Left ventricle myocardium inferior (tissue), 1 donor: ENCODE measurements at regions not wholly inside any gene's neighbourhood (a gene's known extent, or its start where the extent isn't known, plus 50 kb on each side); places are given as distances from the start of the nearest gene placed in this dataset.
A peak's percentile ranks its signal among the peaks of the same experiment; 100 is the strongest.

ENCODE experiments used
- DNase-seq: peaks from one replicate; pipeline ENCODE4 v3.0.0-alpha.2; 2020
- H3K27ac ChIP-seq: fragments of 200-600 bp; replicated peaks from 2 replicates; pipeline ENCODE4 v1.8.0; 2021
- H3K27me3 ChIP-seq: fragments of 200-600 bp; 2 replicates; pipeline ENCODE4 v1.8.0; 2021; ENCODE audit warnings: low read depth
- H3K36me3 ChIP-seq: fragments of 200-600 bp; 2 replicates; pipeline ENCODE4 v1.8.0; 2021
- H3K4me1 ChIP-seq: fragments of 200-600 bp; 2 replicates; pipeline ENCODE4 v1.8.0; 2021
- H3K4me3 ChIP-seq: fragments of 200-600 bp; 2 replicates; pipeline ENCODE4 v1.8.0; 2021; ENCODE audit warnings: mild to moderate bottlenecking, moderate library complexity
- H3K9me3 ChIP-seq: fragments of 200-600 bp; replicated peaks from 2 replicates; pipeline ENCODE4 v1.8.0; 2021
- CTCF ChIP-seq: fragments of 200-600 bp; IDR thresholded peaks from 2 replicates; pipeline ENCODE4 v1.8.0; 2021; ENCODE audit warnings: antibody characterized with exemption, mild to moderate bottlenecking, borderline replicate concordance
- intact Hi-C: fragments of 100-400 bp; cut with micrococcal nuclease; formaldehyde crosslinking; loops from one replicate; pipeline ENCODE4 v1.11.0; 2022
- donor health status: DM: no; HTN: yes; CAD: no; lungs with severe emphysema.

- peaks cover 3% of the 10 kb centered on the region for H3K9me3 ChIP-seq
- no peaks in the 10 kb centered on the region for H3K36me3 ChIP-seq
- DNase-seq = peak; percentile 79
- H3K4me3 ChIP-seq = no peak overlapping the region
- H3K4me1 ChIP-seq = peaks cover 100% of the 10 kb centered on the region
- no peak for TF ChIP-seq CTCF
- H3K27ac ChIP-seq = peak overlapping the region; percentile 100
- intact Hi-C loops = no loop called here
- H3K27me3 ChIP-seq = no peaks in the 10 kb centered on the region
Observed at GRCh38 chr12:124509676-124510300, 57.6 kb downstream of the NCOR2 start.

- intact Hi-C loops = no loop called here
- Histone ChIP-seq H3K27me3 (no peaks in the 10 kb centered on the region), H3K9me3 (peaks cover 3% of the 10 kb centered on the region), H3K36me3 (no peaks in the 10 kb centered on the region), H3K4me1 (peaks cover 100% of the 10 kb centered on the region), H3K4me3 (no peak overlapping the region), H3K27ac (peak overlapping the region; percentile 100)
- TF ChIP-seq CTCF = no peak
- no peak for DNase-seq
Observed at GRCh38 chr12:124509300-124509675, 58.1 kb downstream of the NCOR2 start.

- H3K36me3 ChIP-seq = no peaks in the 10 kb centered on the region
- peak overlapping the region; percentile 100 for H3K27ac ChIP-seq
- H3K4me3 ChIP-seq = no peak overlapping the region
- peaks cover 99% of the 10 kb centered on the region for H3K4me1 ChIP-seq
- no peak for TF ChIP-seq CTCF
- DNase-seq = no peak
- H3K9me3 ChIP-seq = peaks cover 3% of the 10 kb centered on the region
- no peaks in the 10 kb centered on the region for H3K27me3 ChIP-seq
- intact Hi-C loops = no loop called here
Observed at GRCh38 chr12:124508381-124509079, 58.9 kb downstream of the NCOR2 start.

- Histone ChIP-seq H3K27me3 (no peaks in the 10 kb centered on the region), H3K9me3 (peaks cover 3% of the 10 kb centered on the region), H3K4me3 (peak overlapping the region; percentile 28), H3K36me3 (no peaks in the 10 kb centered on the region), H3K4me1 (peaks cover 96% of the 10 kb centered on the region), H3K27ac (peak overlapping the region; percentile 100)
- no peak for TF ChIP-seq CTCF
- peak; percentile 73 for DNase-seq
- intact Hi-C loops = no loop called here
Observed at GRCh38 chr12:124507188-124508109, 60.0 kb downstream of the NCOR2 start.

GRCh38 chr12:124506832-124507153, 60.6 kb downstream of the NCOR2 start:
- H3K4me1 ChIP-seq = peaks cover 96% of the 10 kb centered on the region
- no peak for DNase-seq
- no peak for TF ChIP-seq CTCF
- H3K36me3 ChIP-seq = no peaks in the 10 kb centered on the region
- H3K27ac ChIP-seq = peak overlapping the region; percentile 100
- intact Hi-C loops = no loop called here
- H3K9me3 ChIP-seq = no peaks in the 10 kb centered on the region
- H3K27me3 ChIP-seq = no peaks in the 10 kb centered on the region
- H3K4me3 ChIP-seq = peak overlapping the region; percentile 28
